Upper lobe of left lung (tissue), 4 donors: ENCODE measurements at regions not wholly inside any gene's neighbourhood (a gene's known extent, or its start where the extent isn't known, plus 50 kb on each side); places are given as distances from the start of the nearest gene placed in this dataset.

Source experiments
- EP300 ChIP-seq, 4 donors: sonication (generic); formaldehyde crosslinking; IDR thresholded peaks; one replicate each; pipeline ENCODE4 v1.5.1; 2017; ENCODE audit warnings: antibody characterized with exemption in 4 of 4, control low read depth in 2 of 4
- POLR2A ChIP-seq, 4 donors: fragments of 450-650 bp; IDR thresholded peaks; one replicate each; pipeline ENCODE4 v1.5.1; 2016 to 2017; ENCODE audit warnings: antibody characterized with exemption in 4 of 4, mild to moderate bottlenecking in 2 of 4
- POLR2AphosphoS5 ChIP-seq, 2 donors: sonication (generic); formaldehyde crosslinking; IDR thresholded peaks; one replicate each; pipeline ENCODE4 v1.5.1; 2017; ENCODE audit warnings: antibody characterized with exemption in 2 of 2
- TF ChIP-seq, protein P1 (sequence below), 6 experiments: fragments of 450-650 bp in 4 of 6; fragments of 200-600 bp in 2 of 6; sonication (generic) in 2 of 6; IDR thresholded peaks; one replicate each; pipeline ENCODE4 v1.5.1; 2016 to 2019; ENCODE audit warnings: antibody characterized with exemption in 6 of 6

GRCh38 chr3:182605882-182606611 is 187.3 kb upstream of the ATP11B start:
- no peak for TF ChIP-seq POLR2A (IDR thresholded peaks at IDR 0.05)
- TF ChIP-seq, protein P1, sequence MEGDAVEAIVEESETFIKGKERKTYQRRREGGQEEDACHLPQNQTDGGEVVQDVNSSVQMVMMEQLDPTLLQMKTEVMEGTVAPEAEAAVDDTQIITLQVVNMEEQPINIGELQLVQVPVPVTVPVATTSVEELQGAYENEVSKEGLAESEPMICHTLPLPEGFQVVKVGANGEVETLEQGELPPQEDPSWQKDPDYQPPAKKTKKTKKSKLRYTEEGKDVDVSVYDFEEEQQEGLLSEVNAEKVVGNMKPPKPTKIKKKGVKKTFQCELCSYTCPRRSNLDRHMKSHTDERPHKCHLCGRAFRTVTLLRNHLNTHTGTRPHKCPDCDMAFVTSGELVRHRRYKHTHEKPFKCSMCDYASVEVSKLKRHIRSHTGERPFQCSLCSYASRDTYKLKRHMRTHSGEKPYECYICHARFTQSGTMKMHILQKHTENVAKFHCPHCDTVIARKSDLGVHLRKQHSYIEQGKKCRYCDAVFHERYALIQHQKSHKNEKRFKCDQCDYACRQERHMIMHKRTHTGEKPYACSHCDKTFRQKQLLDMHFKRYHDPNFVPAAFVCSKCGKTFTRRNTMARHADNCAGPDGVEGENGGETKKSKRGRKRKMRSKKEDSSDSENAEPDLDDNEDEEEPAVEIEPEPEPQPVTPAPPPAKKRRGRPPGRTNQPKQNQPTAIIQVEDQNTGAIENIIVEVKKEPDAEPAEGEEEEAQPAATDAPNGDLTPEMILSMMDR (IDR thresholded peaks at IDR 0.05), result no peak
- TF ChIP-seq POLR2AphosphoS5 (IDR thresholded peaks at IDR 0.05), result no peak
- TF ChIP-seq EP300 (IDR thresholded peaks at IDR 0.05), result no peak
